DMS 273 treated with DMSO at 0.1 percent for 48 hours (cell line): ENCODE measurements at regions not wholly inside any gene's neighbourhood (a gene's known extent, or its start where the extent isn't known, plus 50 kb on each side); places are given as distances from the start of the nearest gene placed in this dataset.
A peak's percentile ranks its signal among the peaks of the same experiment; 100 is the strongest.
"Not testable (repeated sequence)": the region's sequence is repeated elsewhere in the genome, so short reads cannot be mapped to it uniquely, and the experiment has no call there.

Experiments used
- DNase-seq: peaks from one replicate; lab custom pipeline; 2025; lab: John Stamatoyannopoulos, UW

DNA sequence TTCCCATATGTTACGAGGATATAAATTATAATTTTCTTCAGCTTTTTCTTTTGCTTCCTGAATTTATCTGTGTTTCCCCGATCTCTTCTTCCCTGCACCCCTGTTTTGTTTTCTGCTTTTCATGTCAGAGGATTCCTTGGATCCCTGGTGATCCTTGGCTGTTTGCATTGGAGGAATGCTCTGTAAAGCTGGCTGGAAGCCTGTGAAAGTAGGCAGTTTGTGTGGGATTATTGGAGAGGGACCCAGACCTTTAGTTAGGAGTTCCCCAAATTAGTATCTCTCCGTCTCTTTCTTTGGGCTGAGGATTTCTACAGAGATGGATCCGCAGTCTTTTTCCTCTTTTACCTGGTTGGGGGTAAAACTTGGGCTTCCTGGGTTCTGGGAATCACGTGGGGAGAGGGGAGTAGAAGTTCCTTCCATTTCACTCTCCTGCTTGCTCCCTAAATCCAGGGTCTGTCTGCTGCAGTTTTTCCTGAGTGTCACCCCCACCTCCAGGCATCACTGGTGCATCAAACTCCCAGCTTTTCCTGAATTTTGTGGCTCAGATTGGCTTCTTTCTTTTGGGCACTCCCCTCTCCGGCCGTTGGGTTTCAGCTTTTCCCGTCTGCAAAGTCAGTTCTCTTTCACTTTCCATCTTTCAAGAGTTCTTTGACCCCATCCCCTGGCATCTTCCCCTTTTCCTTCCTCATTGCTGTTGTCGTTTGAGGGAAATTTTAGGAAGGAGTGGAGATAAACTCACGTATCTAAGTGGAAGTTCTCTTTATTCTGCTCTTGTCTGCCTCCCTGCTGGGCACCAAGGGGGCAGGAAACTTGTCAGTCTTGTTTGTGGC lies 79.1 kb upstream of the ALX4 start:
- no peak for DNase-seq

DNA sequence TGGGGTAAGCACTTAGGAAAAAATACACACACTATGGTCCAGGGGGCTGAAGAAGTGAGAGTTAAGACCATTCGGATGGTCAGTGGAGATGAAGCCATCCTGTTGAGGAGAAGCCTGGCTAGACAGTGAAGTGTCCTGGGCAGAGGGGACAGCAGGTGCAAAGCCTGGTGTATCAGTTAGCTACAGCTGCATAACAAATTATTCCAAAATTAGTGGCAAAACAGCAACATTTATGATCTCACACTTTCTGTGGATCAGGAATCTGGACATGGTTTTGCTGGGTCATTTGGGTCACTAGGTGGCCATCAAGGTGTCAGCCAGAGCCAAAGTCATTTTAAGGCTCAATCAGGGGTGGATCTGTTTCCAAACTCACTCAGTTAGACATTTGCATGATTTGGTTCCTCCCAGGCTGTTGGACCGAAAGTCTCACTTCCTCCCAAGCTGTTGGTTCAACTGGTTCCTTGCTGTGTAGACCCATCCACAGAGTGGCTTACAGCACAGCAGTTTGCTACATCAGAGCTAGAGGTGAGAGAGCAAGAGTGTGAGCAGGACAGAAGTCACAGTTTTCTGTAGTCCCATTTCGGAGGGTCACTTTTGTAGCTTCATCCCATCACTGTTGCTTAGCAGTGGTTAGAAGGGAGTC lies 80.1 kb upstream of the ALX4 start:
- no peak for DNase-seq

- not testable (repeated sequence) for DNase-seq
Measured at GRCh38 chr11:44391004-44391403, 81.1 kb upstream of the ALX4 start.

DNA sequence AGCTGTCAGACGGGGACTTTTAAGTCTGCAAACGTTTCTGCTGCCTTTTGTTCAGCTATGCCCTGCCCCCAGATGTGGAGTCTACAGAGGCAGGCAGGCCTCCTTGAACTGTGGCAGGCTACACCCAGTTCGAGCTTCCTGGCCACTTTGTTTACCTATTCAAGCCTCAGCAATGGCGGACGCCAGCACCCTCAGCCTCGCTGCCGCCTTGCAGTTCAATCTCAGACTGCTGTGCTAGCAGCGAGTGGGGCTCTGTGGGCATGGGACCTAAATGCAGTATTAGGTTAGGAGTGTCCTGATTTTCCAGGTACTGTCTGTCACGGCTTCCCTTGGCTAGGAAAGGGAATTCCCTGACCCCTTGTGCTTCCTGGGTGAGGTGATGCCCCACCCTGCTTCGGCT lies 86.8 kb upstream of the ALX4 start:
- not testable (repeated sequence) for DNase-seq

DNA sequence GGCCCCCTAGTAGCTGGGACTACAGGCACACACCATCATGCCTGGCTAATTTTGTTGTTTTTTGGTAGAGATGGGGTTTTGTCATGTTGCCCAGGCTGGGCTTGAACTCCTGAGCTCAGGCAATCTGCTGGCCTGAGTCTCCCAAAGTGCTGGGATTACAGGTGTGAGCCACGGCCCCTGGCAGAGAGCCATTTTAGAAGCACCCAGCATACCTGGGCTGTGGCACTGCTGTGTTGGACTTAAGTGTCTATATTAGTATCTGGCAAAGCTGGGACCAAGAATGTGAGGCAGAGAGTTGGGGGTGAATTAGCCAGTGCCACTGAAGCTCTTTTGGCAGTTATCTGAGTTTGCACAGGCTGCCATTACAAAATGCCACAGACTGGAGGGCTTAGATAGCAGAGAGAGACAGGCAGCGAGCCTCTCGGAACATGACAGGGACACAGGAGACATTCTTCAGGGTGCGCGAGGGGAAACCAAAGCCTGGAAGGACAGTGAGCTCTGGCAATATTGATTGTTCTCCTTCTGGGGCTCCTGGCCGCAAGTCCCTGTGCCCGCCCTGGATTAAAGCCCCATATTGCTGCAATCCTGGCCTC lies 87.7 kb upstream of the ALX4 start:
- DNase-seq = no peak

- no peak for DNase-seq
Measured at GRCh38 chr11:44398266-44399030, 88.5 kb upstream of the ALX4 start.

DNA sequence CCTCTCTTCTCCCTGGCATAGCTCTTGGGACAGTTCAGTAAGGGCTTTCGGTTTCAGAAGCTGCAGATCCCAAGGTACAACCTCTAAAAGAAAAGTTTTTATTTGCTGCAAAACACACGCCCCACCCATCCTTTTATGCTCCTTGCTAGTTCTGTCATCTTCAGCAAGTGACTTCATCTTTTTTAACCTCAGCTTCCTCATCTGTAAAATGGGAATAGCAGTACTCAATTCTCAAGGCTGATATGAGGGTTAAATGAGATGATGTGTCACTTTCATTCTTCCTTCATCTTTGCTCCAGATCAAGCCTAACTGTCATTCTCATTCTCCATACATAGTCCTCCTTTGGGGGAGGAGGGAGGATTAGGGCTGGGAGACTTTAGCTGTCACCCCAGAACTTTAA lies 90.0 kb upstream of the ALX4 start:
- no peak for DNase-seq

GRCh38 chr11:44400431-44400830 lies 90.5 kb upstream of the ALX4 start:
- DNase-seq = no peak

DNA sequence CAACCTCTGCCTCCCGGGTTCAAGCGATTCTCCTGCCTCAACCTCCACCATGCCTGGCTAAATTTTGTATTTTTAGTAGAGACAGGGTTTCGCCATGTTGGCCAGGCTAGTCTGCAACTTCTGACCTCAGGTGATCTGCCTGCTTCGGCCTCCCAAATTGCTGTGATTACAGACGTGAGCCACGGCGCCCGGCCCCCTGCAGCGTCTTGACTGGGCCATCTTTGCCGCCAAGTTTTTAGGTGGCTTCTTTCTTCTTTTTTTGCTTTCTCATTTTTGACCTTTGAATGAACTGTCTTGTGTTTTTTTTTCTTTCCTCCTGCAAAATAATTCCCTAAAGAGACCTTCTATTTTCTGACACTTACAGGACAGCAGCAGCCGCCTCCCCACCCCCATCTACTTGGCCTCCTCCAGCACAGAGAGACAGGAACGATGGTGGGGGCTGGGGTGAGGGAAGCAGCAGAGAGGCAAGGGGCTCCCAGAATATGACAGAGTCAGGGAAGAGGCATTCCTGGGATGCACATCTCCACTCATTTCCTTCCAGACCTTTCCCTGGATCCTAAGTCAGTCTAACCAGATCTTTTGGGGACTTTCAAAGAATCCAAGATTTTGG lies 92.6 kb upstream of the ALX4 start:
- no peak for DNase-seq

DNA sequence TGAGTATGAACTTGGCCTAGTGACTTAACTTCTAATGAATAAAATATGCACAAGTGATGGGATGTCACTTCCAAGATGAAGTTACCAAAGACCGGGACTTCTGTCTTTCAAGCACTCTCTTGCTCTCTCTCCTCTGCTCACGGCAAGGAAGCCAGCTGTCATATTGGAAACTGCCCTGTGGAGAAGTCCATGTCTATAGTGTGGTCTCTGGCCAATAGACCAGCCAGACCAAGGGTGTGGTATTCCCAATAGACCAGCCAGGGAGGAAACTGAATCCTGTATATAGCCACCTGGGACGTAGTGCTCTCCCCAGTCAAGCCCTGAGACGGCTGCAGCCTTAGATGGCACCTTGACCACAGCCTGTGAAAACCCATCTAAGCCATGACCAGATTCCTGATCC lies 93.2 kb upstream of the ALX4 start:
- DNase-seq = no peak

- DNase-seq = peak; percentile 8
Measured at GRCh38 chr11:44403587-44404273, 93.8 kb upstream of the ALX4 start.

DNA sequence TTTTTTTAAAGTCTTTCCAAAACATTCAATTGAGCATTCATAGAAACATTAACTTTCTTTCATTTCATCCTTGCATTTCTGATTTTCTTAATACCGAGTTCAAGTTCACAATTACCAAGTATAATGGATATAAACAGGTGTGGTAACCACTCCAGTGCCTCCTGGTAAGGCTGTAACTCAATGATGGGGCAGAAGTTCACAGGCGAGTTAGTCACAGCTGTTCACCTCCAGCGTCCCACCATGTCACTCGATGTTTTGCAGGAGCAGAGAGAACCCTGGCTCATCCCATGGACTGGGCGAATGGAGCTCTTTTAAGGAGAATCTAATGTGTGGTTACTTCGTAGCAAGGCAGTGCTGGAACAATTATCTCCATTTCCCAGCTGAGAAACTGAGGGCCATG lies 94.4 kb upstream of the ALX4 start:
- DNase-seq = no peak

DNA sequence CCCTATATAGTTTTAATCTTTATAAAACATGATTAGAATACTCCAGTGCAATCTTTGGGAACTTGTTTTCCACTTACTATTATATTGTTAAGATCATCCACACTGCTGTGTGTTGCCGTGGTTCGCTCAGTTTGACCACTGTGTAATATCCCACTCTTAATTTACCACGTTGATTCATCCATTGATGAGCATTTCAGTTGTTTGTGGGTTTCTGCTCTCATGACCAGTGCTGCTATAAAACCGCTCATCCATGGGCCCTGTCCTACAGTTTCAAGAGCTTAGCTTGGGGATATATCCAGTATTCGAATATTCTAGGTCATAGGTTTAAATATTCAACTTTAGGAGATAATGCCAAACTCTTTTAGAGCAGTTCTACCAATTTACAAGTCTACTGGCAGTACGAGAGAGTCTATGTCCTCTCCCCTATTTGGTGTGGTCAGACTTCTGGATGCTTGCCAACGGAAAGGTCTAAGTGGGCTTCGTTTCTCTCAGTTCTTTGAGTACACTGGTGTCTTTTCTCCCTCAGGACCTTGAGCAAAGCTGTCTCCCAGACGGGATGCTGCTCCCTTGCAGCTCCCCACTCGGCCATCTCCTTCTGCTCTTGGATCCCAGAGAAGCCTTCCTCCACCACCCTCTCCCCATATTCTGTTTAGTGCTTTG lies 94.9 kb upstream of the ALX4 start:
- DNase-seq = no peak

DNA sequence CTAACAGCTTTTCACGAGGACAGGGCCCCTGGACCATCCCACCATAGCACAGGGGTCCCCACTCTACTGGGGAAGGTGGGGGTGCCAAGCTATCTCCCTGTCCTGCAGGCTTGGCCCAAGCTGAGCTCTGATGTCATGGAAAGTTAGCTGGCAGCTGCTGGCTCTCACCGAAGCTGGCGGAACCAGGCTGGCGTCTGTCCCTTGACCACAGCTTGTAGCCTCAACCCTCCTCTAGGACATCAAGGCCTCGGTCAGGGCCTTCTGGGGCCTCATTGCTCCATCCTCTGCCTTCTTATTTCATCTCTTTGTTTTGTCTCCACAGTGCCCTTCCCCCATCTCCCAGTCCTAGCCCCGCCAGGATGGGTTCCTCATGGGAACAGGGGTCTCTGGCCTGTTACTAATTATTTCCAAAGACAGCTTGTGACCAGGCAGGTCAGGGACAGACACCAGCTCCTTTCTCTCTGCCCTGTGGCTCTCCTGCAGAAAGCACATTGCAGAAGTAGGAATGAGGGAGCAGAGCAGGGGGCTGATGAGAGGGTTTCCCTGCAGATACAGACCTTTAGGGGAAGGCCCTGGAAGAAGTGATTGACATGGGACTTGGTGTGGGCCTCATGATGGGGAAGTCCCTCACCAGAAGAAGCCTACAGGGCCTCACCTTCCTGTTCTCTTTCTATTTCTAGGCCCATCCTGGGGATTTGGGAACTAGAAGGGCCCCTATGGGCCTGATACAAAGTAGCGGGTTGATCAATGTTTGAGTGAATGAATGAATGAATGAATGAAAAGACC lies 97.5 kb upstream of the ALX4 start:
- no peak for DNase-seq

GRCh38 chr11:44408141-44408540 lies 98.2 kb upstream of the ALX4 start:
- DNase-seq = no peak

DNA sequence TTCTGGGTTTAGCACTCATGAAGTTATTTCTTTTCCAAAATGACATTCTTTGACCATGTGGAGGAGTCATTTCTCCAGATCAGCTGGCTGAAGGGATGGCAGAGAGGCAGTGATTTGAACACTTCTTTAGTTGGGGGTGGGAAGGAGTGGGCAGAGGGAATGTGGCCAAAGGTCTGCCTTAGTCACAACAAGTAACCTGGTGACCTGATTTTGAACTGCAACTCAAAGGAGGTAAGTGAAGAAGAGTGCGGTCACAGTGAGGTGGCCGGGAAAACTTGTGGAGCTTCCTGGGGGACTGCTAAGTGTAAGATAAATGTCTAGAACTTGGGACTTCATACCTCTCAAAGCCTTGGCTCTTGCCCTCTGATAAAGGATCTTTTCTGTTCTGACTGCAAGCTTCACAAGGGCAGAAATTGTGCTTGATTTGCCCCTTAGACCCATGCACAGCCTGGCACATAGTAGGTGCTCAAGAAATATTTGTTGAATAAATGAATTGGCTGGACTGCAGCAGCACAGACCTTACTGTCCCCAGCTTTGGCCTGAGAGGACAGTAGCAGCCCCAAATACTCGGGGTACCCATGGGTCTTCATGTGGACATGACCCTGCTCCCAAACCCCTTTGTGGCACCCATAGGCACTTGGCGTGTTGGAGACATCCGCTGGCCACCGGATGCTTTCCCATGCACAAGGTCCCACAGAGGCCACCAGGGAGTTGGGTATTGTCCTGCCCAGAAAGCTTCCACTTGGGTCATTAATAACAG lies 99.0 kb upstream of the ALX4 start:
- no peak for DNase-seq

DNA sequence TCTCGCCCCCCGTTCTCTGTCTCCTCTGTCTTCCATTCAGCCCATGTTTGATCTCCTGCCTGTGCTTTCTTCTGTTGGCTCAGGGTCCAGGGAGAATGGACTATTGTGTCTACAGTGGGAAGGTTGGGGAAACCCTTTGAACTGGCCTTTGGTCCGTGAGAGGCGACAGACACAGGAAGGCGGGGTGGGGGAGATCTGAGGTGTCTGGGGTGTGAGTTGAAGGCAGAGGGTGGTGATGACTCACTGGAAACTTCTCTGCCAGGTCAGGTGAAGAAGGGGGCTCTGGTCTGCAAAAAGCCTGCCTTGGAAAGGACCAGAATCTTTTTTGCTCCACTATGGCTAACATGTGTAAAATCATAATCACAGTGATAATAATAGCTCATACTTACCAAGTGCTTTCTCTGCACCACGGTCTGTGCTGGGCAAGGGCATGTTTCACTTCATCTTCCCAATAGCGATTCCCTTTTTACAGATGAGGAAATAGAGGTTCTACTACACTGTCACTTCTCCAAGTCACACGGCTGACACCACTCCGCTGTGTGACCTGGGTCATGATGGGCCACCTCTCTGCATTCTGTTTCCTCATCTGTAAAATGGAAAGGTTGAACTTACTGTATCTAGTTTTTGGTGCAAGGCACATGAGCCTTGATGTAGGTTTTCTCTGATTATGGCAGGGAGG lies 99.8 kb upstream of the ALX4 start:
- no peak for DNase-seq

GRCh38 chr11:44416776-44417175 lies 106.8 kb upstream of the ALX4 start:
- no peak for DNase-seq
